ENCODE measurements at regions not wholly inside any gene's neighbourhood (a gene's known extent, or its start where the extent isn't known, plus 50 kb on each side); places are given as distances from the start of the nearest gene placed in this dataset.

DNA sequence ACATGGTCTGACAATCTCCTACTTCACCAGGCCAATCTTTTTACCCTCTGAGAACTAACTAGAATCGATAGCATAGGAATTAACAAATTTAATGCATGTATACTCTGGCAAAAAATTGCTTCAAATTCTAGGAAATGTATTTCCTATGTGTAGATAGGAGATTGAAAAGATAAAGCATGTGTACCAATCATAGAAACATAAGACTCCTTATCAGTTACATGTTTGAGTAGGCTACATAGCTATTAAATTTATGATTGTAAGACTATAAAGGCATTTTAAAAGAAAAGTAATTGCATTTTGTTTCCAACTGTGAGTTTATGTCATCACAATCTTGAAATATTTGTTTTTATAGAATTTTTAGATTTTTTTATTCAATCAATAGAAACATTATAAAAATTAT lies 196.6 kb upstream of the HEY2 start (continued):
- TF ChIP-seq ZNF589 (CRISPR knock-in tag; IDR thresholded peaks at IDR 0.05; ENCODE audit: low read depth) (no peak), SMAD1 (IDR thresholded peaks at IDR 0.05; ENCODE audit: low read depth, low read length, partially characterized antibody) (no peak), ZNF696 (CRISPR knock-in tag; conservative IDR thresholded peaks at IDR 0.05) (no peak), FOXA1 (IDR thresholded peaks at IDR 0.05; ENCODE audit: borderline replicate concordance) (no peak)

DNA sequence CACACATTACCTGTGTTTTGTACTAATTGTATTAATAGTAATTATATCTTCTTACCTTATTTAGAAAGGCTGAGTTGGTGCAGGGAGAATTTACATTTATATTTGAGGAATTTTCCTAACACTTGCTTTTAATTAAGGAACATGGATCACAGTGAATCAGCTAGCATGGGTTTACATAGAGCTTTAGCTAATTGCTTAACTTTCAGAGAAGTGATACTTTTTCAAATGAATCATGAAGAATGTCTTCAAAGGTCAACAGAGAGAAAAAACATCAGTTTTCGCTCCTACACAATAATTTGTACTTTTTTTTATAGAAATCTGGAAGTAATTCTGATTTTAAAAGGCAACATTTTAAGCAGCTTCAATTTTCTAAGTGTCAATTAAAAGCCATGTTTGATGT lies 195.0 kb upstream of the HEY2 start:
- DNase-seq (ENCODE audit: extremely low read depth in 1 of 4, low spot score in 3 of 4) (no peak), FAIRE-seq (no peak), ATAC-seq (no peak)
- 0% methylated on average over 1 of the region's 1 CpG for WGBS (ENCODE audit: insufficient coverage, low coverage, missing lambda C conversion rate)
- H3K4me2 ChIP-seq (ENCODE audit: insufficient read depth, low read length), result no peak overlapping the region
- H3K9me1 ChIP-seq (ENCODE audit: control insufficient read depth, insufficient read depth, low read length), result no peaks in the 10 kb centered on the region
- ChIA-PET CTCF (ENCODE audit: low intra/inter-chr PET ratio) (no interaction called here), POLR2A (interaction anchor here (0.7 kb wide), 1 partner anchor 17 kb away, joined by 3 read pairs; no protein-coding TSS in a partner anchor)
- no peak overlapping the region for H2AFZ ChIP-seq (ENCODE audit: low read depth, low read length)
- no peaks in the 10 kb centered on the region; a peak in 1 of 5 replicates for H3K4me1 ChIP-seq (replicated peaks in 1 of 2; ENCODE audit: control insufficient read depth in 2 of 2, insufficient read depth in 2 of 2, low read length in 2 of 2)
- peaks cover 0 to 8% of the 10 kb centered on the region in 2 experiments; a peak in 1 of 5 replicates for H3K27me3 ChIP-seq (ENCODE audit: control insufficient read depth in 2 of 2, insufficient read depth in 2 of 2, low read length in 2 of 2)
- H4K20me1 ChIP-seq (replicated peaks; ENCODE audit: control insufficient read depth, insufficient read depth, low read length), result no peaks in the 10 kb centered on the region
- no peak overlapping the region for H3K9ac ChIP-seq (ENCODE audit: insufficient read depth in 1 of 2, low read depth in 2 of 2, low read length in 2 of 2)
- in situ Hi-C loops (cut with MboI) (no loop called here), intact Hi-C loops (cut with micrococcal nuclease) (no loop called here)
- H3K4me3 ChIP-seq, result no peak overlapping the region
- no peak overlapping the region for H3K27ac ChIP-seq (ENCODE audit: extremely low read depth, low read depth, low read length)
- no peaks in the 10 kb centered on the region for H3K36me3 ChIP-seq (ENCODE audit: control insufficient read depth, insufficient read depth, low read length)
- no peaks in the 10 kb centered on the region for H3K79me2 ChIP-seq (ENCODE audit: control insufficient read depth, insufficient read depth, low read length)
- no peaks in the 10 kb centered on the region for H3K9me3 ChIP-seq (replicated peaks; ENCODE audit: control insufficient read depth, insufficient read depth, low read depth, low read length)
- BruUV-seq (replicated peaks), result no TSS peak
- TF ChIP-seq TBP (optimal IDR thresholded peaks at IDR 0.05; ENCODE audit: low read depth, low read length) (no peak), ILF3 (IDR thresholded peaks at IDR 0.05; ENCODE audit: borderline replicate concordance) (no peak), MTA1 (IDR thresholded peaks at IDR 0.05; ENCODE audit: borderline replicate concordance) (no peak), ZNF778 (CRISPR knock-in tag; IDR thresholded peaks at IDR 0.05) (no peak), ZNF384 (IDR thresholded peaks at IDR 0.05; ENCODE audit: low read depth, low read length) (no peak), SAFB (IDR thresholded peaks at IDR 0.05; ENCODE audit: borderline replicate concordance, low read depth, low read length) (no peak), NFE2 (IDR thresholded peaks at IDR 0.05; ENCODE audit: low read depth) (no peak), ZNF324 (CRISPR knock-in tag; IDR thresholded peaks at IDR 0.05) (no peak), STAT5B (CRISPR knock-in tag; IDR thresholded peaks at IDR 0.05) (no peak), RAD21 (CRISPR knock-in tag; conservative IDR thresholded peaks at IDR 0.05 in 1 of 2, IDR thresholded peaks at IDR 0.05 in 1 of 2) (no peak)
- TF ChIP-seq, protein P1, sequence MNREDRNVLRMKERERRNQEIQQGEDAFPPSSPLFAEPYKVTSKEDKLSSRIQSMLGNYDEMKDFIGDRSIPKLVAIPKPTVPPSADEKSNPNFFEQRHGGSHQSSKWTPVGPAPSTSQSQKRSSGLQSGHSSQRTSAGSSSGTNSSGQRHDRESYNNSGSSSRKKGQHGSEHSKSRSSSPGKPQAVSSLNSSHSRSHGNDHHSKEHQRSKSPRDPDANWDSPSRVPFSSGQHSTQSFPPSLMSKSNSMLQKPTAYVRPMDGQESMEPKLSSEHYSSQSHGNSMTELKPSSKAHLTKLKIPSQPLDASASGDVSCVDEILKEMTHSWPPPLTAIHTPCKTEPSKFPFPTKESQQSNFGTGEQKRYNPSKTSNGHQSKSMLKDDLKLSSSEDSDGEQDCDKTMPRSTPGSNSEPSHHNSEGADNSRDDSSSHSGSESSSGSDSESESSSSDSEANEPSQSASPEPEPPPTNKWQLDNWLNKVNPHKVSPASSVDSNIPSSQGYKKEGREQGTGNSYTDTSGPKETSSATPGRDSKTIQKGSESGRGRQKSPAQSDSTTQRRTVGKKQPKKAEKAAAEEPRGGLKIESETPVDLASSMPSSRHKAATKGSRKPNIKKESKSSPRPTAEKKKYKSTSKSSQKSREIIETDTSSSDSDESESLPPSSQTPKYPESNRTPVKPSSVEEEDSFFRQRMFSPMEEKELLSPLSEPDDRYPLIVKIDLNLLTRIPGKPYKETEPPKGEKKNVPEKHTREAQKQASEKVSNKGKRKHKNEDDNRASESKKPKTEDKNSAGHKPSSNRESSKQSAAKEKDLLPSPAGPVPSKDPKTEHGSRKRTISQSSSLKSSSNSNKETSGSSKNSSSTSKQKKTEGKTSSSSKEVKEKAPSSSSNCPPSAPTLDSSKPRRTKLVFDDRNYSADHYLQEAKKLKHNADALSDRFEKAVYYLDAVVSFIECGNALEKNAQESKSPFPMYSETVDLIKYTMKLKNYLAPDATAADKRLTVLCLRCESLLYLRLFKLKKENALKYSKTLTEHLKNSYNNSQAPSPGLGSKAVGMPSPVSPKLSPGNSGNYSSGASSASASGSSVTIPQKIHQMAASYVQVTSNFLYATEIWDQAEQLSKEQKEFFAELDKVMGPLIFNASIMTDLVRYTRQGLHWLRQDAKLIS (CRISPR knock-in tag; IDR thresholded peaks at IDR 0.05), result no peak
- TF ChIP-seq, protein P2, sequence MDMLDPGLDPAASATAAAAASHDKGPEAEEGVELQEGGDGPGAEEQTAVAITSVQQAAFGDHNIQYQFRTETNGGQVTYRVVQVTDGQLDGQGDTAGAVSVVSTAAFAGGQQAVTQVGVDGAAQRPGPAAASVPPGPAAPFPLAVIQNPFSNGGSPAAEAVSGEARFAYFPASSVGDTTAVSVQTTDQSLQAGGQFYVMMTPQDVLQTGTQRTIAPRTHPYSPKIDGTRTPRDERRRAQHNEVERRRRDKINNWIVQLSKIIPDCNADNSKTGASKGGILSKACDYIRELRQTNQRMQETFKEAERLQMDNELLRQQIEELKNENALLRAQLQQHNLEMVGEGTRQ (CRISPR knock-in tag; IDR thresholded peaks at IDR 0.05), result no peak
- TF ChIP-seq, protein P3, sequence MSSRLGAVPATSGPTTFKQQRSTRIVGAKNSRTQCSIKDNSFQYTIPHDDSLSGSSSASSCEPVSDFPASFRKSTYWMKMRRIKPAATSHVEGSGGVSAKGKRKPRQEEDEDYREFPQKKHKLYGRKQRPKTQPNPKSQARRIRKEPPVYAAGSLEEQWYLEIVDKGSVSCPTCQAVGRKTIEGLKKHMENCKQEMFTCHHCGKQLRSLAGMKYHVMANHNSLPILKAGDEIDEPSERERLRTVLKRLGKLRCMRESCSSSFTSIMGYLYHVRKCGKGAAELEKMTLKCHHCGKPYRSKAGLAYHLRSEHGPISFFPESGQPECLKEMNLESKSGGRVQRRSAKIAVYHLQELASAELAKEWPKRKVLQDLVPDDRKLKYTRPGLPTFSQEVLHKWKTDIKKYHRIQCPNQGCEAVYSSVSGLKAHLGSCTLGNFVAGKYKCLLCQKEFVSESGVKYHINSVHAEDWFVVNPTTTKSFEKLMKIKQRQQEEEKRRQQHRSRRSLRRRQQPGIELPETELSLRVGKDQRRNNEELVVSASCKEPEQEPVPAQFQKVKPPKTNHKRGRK (tag; IDR thresholded peaks at IDR 0.05), result no peak
